Body of pancreas (tissue), 4 donors: ENCODE measurements at regions not wholly inside any gene's neighbourhood (a gene's known extent, or its start where the extent isn't known, plus 50 kb on each side); places are given as distances from the start of the nearest gene placed in this dataset.

Experiments
- ATAC-seq: fragments of 150-250 bp; one replicate; pipeline ENCODE4 v1.9.1; 2016
- DNase-seq, 4 donors: peaks; one replicate each; pipeline ENCODE4 v3.0.0-alpha.2; 2019
- H3K27ac ChIP-seq, 4 donors: fragments of 200-600 bp; sonication (generic); 1 replicate in 3 of 4; 2 replicates in 1 of 4; pipeline versions ENCODE4 v1.5.1 to v1.6.1; 2016 to 2019; ENCODE audit warnings: mild to moderate bottlenecking in 1 of 4, mixed read lengths in 1 of 4, moderate library complexity in 1 of 4
- H3K27me3 ChIP-seq, 2 donors: fragments of 200-600 bp; sonication (generic); one replicate each; pipeline ENCODE4 v1.6.0; 2016; ENCODE audit warnings: mild to moderate bottlenecking in 1 of 2
- H3K36me3 ChIP-seq, 2 donors: fragments of 200-600 bp; sonication (generic); replicated peaks in 1 of 2; 2 replicates each; pipeline ENCODE4 v1.5.1; 2016; ENCODE audit warnings: low read depth in 2 of 2; ENCODE audit not compliant: insufficient read depth in 1 of 2
- H3K4me1 ChIP-seq: fragments of 200-600 bp; sonication (generic); one replicate; pipeline ENCODE4 v1.6.0; 2016
- H3K4me3 ChIP-seq, 2 donors: fragments of 200-600 bp; sonication (generic); 1 replicate in 1 of 2; 2 replicates in 1 of 2; pipeline ENCODE4 v1.5.1; 2016 to 2019
- H3K9me3 ChIP-seq, 3 donors: fragments of 200-600 bp; sonication (generic); 1 replicate in 2 of 3; 2 replicates in 1 of 3; pipeline ENCODE4 v1.5.1; 2016
- CTCF ChIP-seq, 7 experiments: fragments of 450-650 bp in 4 of 7; fragments of 200-600 bp in 3 of 7; sonication (generic) in 3 of 7; IDR thresholded peaks; one replicate each; pipeline ENCODE4 v1.5.1; 2016 to 2019; ENCODE audit warnings: antibody characterized with exemption in 7 of 7
- POLR2A ChIP-seq, 3 donors: fragments of 450-650 bp; IDR thresholded peaks; one replicate each; pipeline ENCODE4 v1.6.1; 2016; ENCODE audit warnings: antibody characterized with exemption in 3 of 3, mild to moderate bottlenecking in 2 of 3
- WGBS, 2 donors: methylation state at CpG; one replicate each; pipeline ENCODE4 v1.1.5; 2017; 5-methylcytosine and 5-hydroxymethylcytosine counted together
- intact Hi-C: fragments of 100-400 bp; cut with DNase I; formaldehyde crosslinking; loops from one replicate; pipeline ENCODE4 v1.15.1; 2023

GRCh38 chr6:146865756-146866379, 267.1 kb downstream of the ADGB start:
- no peak for DNase-seq
- WGBS, 2 donors, result 74 to 83% methylated on average over 5 of the region's 5 CpGs
- no peak for TF ChIP-seq POLR2A (IDR thresholded peaks at IDR 0.05)
- TF ChIP-seq CTCF (IDR thresholded peaks at IDR 0.05), result no peak
- no peak overlapping the region for H3K4me3 ChIP-seq
- ATAC-seq, result no peak
- intact Hi-C loops, result no loop called here
- H3K4me1 ChIP-seq, result no peaks in the 10 kb centered on the region
- no peaks in the 10 kb centered on the region for H3K27me3 ChIP-seq
- H3K36me3 ChIP-seq, result no peaks in the 10 kb centered on the region
- no peaks in the 10 kb centered on the region for H3K9me3 ChIP-seq
- H3K27ac ChIP-seq, result no peak overlapping the region

GRCh38 chr6:146866731-146867414, 268.1 kb downstream of the ADGB start:
- intact Hi-C loops, result no loop called here
- H3K36me3 ChIP-seq, result no peaks in the 10 kb centered on the region
- WGBS, 2 donors, result 69 to 78% methylated on average over 4 of the region's 4 CpGs
- peak; percentile 12 for ATAC-seq
- H3K9me3 ChIP-seq, result no peaks in the 10 kb centered on the region
- no peak for TF ChIP-seq CTCF (IDR thresholded peaks at IDR 0.05)
- TF ChIP-seq POLR2A (IDR thresholded peaks at IDR 0.05), result no peak
- H3K4me1 ChIP-seq, result peaks cover 6% of the 10 kb centered on the region
- no peak overlapping the region for H3K27ac ChIP-seq
- no peaks in the 10 kb centered on the region for H3K27me3 ChIP-seq
- DNase-seq, result no peak
- no peak overlapping the region for H3K4me3 ChIP-seq

- intact Hi-C loops, result no loop called here
- WGBS, 2 donors, result 62 to 64% methylated on average over 4 of the region's 4 CpGs
- Histone ChIP-seq H3K4me1 (peaks cover 12% of the 10 kb centered on the region), H3K27ac (no peak overlapping the region), H3K4me3 (no peak overlapping the region), H3K9me3 (no peaks in the 10 kb centered on the region), H3K36me3 (no peaks in the 10 kb centered on the region), H3K27me3 (no peaks in the 10 kb centered on the region)
- ATAC-seq, result no peak
- no peak for TF ChIP-seq POLR2A (IDR thresholded peaks at IDR 0.05)
- TF ChIP-seq CTCF (IDR thresholded peaks at IDR 0.05), result no peak
- no peak for DNase-seq
These were observed 270.0 kb downstream of the ADGB start for GRCh38 chr6:146868671-146869209.

- no peaks in the 10 kb centered on the region for H3K27me3 ChIP-seq
- intact Hi-C loops, result no loop called here
- H3K4me3 ChIP-seq, result no peak overlapping the region
- no peaks in the 10 kb centered on the region for H3K36me3 ChIP-seq
- no peak for ATAC-seq
- WGBS, 2 donors, result 80 to 89% methylated on average over 3 of the region's 3 CpGs
- H3K9me3 ChIP-seq, result no peaks in the 10 kb centered on the region
- H3K4me1 ChIP-seq, result peaks cover 12% of the 10 kb centered on the region
- H3K27ac ChIP-seq, result peak overlapping the region in 1 of 4 donors; percentile 31
- TF ChIP-seq POLR2A (IDR thresholded peaks at IDR 0.05) (no peak), CTCF (IDR thresholded peaks at IDR 0.05) (no peak)
- no peak for DNase-seq
These were observed 272.0 kb downstream of the ADGB start for GRCh38 chr6:146870760-146871159.
